Mesodermal cell (in vitro differentiated cells): ENCODE measurements at regions not wholly inside any gene's neighbourhood (a gene's known extent, or its start where the extent isn't known, plus 50 kb on each side); places are given as distances from the start of the nearest gene placed in this dataset.

Experiments
- H3K27ac ChIP-seq: 2 replicates; pipeline ENCODE4 v1.7.0; 2013; ENCODE audit warnings: mild to moderate bottlenecking, low read depth, low read length, moderate library complexity; ENCODE audit not compliant: severe bottlenecking
- H3K36me3 ChIP-seq: 2 replicates; pipeline ENCODE4 v1.7.1; 2013; ENCODE audit warnings: mild to moderate bottlenecking, low read length, moderate library complexity; ENCODE audit not compliant: control insufficient read depth, insufficient read depth
- H3K4me1 ChIP-seq: one replicate; pipeline ENCODE4 v1.7.1; 2013; ENCODE audit warnings: mild to moderate bottlenecking, low read length; ENCODE audit not compliant: insufficient read depth, control insufficient read depth, poor library complexity, severe bottlenecking
- H3K4me3 ChIP-seq: 2 replicates; pipeline ENCODE4 v1.7.0; 2013; ENCODE audit warnings: low read length, control low read depth, mild to moderate bottlenecking; ENCODE audit not compliant: insufficient read depth, poor library complexity, severe bottlenecking; ENCODE audit errors: extremely low read depth
- H3K9me3 ChIP-seq: 2 replicates; pipeline ENCODE4 v1.7.1; 2013; ENCODE audit warnings: mild to moderate bottlenecking, low read length, moderate library complexity; ENCODE audit not compliant: control insufficient read depth
- WGBS, 2 experiments: methylation state at CpG; one replicate each; pipeline ENCODE4 v1.1.5; 2013; ENCODE audit warnings: missing lambda C conversion rate in 2 of 2; ENCODE audit not compliant: insufficient coverage in 2 of 2; 5-methylcytosine and 5-hydroxymethylcytosine counted together

DNA sequence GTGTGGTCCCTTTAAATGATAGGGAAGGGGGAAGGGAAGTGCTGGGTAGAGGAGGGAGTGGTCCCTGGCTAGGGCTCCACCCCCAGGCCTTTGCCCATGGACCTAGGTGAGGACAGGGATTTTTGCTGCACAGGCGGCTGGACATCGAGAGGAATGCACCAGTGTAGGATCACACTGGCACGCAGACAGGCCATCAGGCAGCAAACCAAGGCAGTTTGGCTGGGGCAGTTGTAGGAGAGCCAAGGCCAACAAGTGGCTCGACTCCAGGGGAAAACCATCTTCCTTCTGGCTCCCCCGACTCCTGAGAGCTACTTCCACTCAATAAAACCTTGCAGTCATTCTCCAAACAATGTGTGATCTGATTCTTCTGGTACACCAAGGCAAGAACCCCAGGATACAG lies 402.0 kb upstream of the LRRTM1 start:
- 93 to 94% methylated on average over 2 to 4 of the region's 5 CpGs for WGBS, 2 experiments
- H3K4me3 ChIP-seq = no peak overlapping the region
- no peaks in the 10 kb centered on the region for H3K9me3 ChIP-seq
- no peak overlapping the region for H3K27ac ChIP-seq
- H3K36me3 ChIP-seq = no peaks in the 10 kb centered on the region
- H3K4me1 ChIP-seq = peaks cover 4% of the 10 kb centered on the region

- H3K4me3 ChIP-seq = no peak overlapping the region
- no CpG with 5 or more reads among the region's 3 CpGs for WGBS, 2 experiments
- H3K4me1 ChIP-seq = peaks cover 4% of the 10 kb centered on the region
- H3K9me3 ChIP-seq = no peaks in the 10 kb centered on the region
- H3K27ac ChIP-seq = no peak overlapping the region
- H3K36me3 ChIP-seq = no peaks in the 10 kb centered on the region
Observed at GRCh38 chr2:80703532-80703931, 399.0 kb upstream of the LRRTM1 start.

GRCh38 chr2:80700961-80701360 lies 396.4 kb upstream of the LRRTM1 start:
- no peak overlapping the region for H3K4me3 ChIP-seq
- no peaks in the 10 kb centered on the region for H3K9me3 ChIP-seq
- H3K36me3 ChIP-seq = no peaks in the 10 kb centered on the region
- no peak overlapping the region for H3K27ac ChIP-seq
- H3K4me1 ChIP-seq = peaks cover 4% of the 10 kb centered on the region
